Neuronal stem cell (in vitro differentiated cells): ENCODE measurements at regions not wholly inside any gene's neighbourhood (a gene's known extent, or its start where the extent isn't known, plus 50 kb on each side); places are given as distances from the start of the nearest gene placed in this dataset.

Source experiments
- DNase-seq: peaks from one replicate; pipeline ENCODE4 v3.0.0-alpha.2; 2013; ENCODE audit warnings: low spot score
- H2AFZ ChIP-seq: one replicate; pipeline ENCODE4 v1.6.1; 2013; ENCODE audit warnings: mild to moderate bottlenecking, low read length, inconsistent platforms
- H2AK5ac ChIP-seq: 2 replicates; pipeline ENCODE4 v1.6.1; 2013; ENCODE audit warnings: low read depth, mild to moderate bottlenecking, inconsistent platforms, low read length, moderate library complexity, mixed read lengths
- H2BK120ac ChIP-seq: 2 replicates; pipeline ENCODE4 v1.6.1; 2013; ENCODE audit warnings: low read depth, mild to moderate bottlenecking, inconsistent platforms, low read length, moderate library complexity, mixed read lengths
- H2BK12ac ChIP-seq: one replicate; pipeline ENCODE4 v1.6.1; 2013; ENCODE audit warnings: low read length, inconsistent platforms
- H2BK15ac ChIP-seq: 2 replicates; pipeline ENCODE4 v1.6.1; 2013; ENCODE audit warnings: mild to moderate bottlenecking, low read length, inconsistent platforms, mixed read lengths
- H2BK5ac ChIP-seq: one replicate; pipeline ENCODE4 v1.6.1; 2013; ENCODE audit warnings: inconsistent platforms, mild to moderate bottlenecking, low read length, moderate library complexity
- H3K14ac ChIP-seq: one replicate; pipeline ENCODE4 v1.6.1; 2013; ENCODE audit warnings: low read length, inconsistent platforms
- H3K18ac ChIP-seq: 2 replicates; pipeline ENCODE4 v1.6.1; 2013; ENCODE audit warnings: low read length, inconsistent platforms
- H3K23ac ChIP-seq: 2 replicates; pipeline ENCODE4 v1.6.1; 2013; ENCODE audit warnings: low read depth, mild to moderate bottlenecking, mixed read lengths, low read length, inconsistent platforms; ENCODE audit not compliant: poor library complexity
- H3K27ac ChIP-seq: replicated peaks from 3 replicates; pipeline ENCODE4 v1.5.1; 2013; ENCODE audit warnings: low read length, inconsistent platforms
- H3K27me3 ChIP-seq, 3 experiments: 2 replicates each; pipeline ENCODE4 v1.6.1; 2013; ENCODE audit warnings: low read length in 3 of 3, mild to moderate bottlenecking in 2 of 3, inconsistent platforms in 1 of 3, low read depth in 1 of 3, mixed read lengths in 1 of 3, moderate library complexity in 1 of 3; ENCODE audit not compliant: control insufficient read depth in 3 of 3, insufficient read depth in 3 of 3
- H3K36me3 ChIP-seq, 2 donors: replicated peaks in 1 of 2; 2 replicates each; pipeline ENCODE4 v1.6.1; 2013; ENCODE audit warnings: low read length in 2 of 2; ENCODE audit not compliant: control insufficient read depth in 2 of 2, insufficient read depth in 2 of 2
- H3K4ac ChIP-seq: 2 replicates; pipeline ENCODE4 v1.6.1; 2013; ENCODE audit warnings: inconsistent platforms, mild to moderate bottlenecking, low read length, moderate library complexity
- H3K4me1 ChIP-seq, 2 donors: 1 replicate in 1 of 2; 2 replicates in 1 of 2; pipeline ENCODE4 v1.6.1; 2013; ENCODE audit warnings: low read length in 2 of 2, low read depth in 1 of 2; ENCODE audit not compliant: control insufficient read depth in 2 of 2, insufficient read depth in 1 of 2
- H3K4me2 ChIP-seq: one replicate; pipeline ENCODE4 v1.6.1; 2013; ENCODE audit warnings: mild to moderate bottlenecking, low read length, inconsistent platforms; ENCODE audit not compliant: insufficient read depth, poor library complexity, severe bottlenecking
- H3K4me3 ChIP-seq, 2 donors: 2 replicates each; pipeline ENCODE4 v1.5.1; 2013; ENCODE audit warnings: low read length in 2 of 2, mild to moderate bottlenecking in 2 of 2, inconsistent platforms in 1 of 2, moderate library complexity in 1 of 2
- H3K79me1 ChIP-seq: one replicate; pipeline ENCODE4 v1.6.1; 2013; ENCODE audit warnings: low read depth, mild to moderate bottlenecking, inconsistent platforms, low read length, moderate library complexity
- H3K9ac ChIP-seq: one replicate; pipeline ENCODE4 v1.6.1; 2013; ENCODE audit warnings: mild to moderate bottlenecking, low read depth, low read length, inconsistent platforms; ENCODE audit not compliant: poor library complexity
- H3K9me3 ChIP-seq, 2 donors: replicated peaks in 1 of 2; 2 replicates each; pipeline versions ENCODE3 to v1.6.1; 2013; ENCODE audit warnings: low read length in 2 of 2, mild to moderate bottlenecking in 2 of 2, inconsistent platforms in 1 of 2, low read depth in 1 of 2, mixed read lengths in 1 of 2, moderate library complexity in 1 of 2; ENCODE audit not compliant: control insufficient read depth in 2 of 2, insufficient read depth in 1 of 2
- H4K8ac ChIP-seq: one replicate; pipeline ENCODE4 v1.6.1; 2013; ENCODE audit warnings: low read depth, mild to moderate bottlenecking, inconsistent platforms, low read length, moderate library complexity
- H4K91ac ChIP-seq: one replicate; pipeline ENCODE4 v1.6.1; 2013; ENCODE audit warnings: low read length, low read depth, mild to moderate bottlenecking, inconsistent platforms; ENCODE audit not compliant: poor library complexity
- WGBS, 2 donors: extraction: QIAGEN DNeasy Blood & Tissue Kit; methylation state at CpG; one replicate each; pipeline ENCODE4 v1.1.7; 2013; ENCODE audit warnings: missing lambda C conversion rate in 2 of 2, mixed read lengths in 1 of 2; ENCODE audit not compliant: insufficient read length in 2 of 2, insufficient replicate concordance in 1 of 2; ENCODE audit errors: extremely low coverage in 2 of 2; 5-methylcytosine and 5-hydroxymethylcytosine counted together

DNA sequence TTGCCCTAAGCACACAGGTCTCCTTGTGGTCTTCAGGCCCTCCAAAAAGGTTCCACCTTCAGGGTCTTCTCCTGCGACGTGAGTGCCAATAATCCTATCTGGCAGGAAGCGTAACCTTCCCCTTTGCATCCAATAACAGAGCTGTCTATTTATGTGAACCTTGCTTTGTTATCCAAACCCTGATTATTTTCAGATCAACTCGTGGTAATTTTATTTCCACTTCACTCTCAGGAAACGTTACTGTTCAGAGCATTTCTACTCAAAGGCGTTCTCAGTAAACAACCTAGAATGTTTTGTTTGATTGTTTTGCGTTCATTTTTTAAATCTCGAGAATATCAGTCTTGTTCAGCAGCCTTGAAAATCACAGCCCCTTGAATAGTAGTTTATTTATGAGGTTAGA, 232.3 kb upstream of the KLF6 start:
- no CpG with 5 or more reads among the region's 8 CpGs for WGBS, 2 donors
- Histone ChIP-seq H3K18ac (no peak overlapping the region), H4K91ac (no peak overlapping the region), H3K27ac (no peak overlapping the region), H3K23ac (no peak overlapping the region), H2BK12ac (no peak overlapping the region), H3K36me3 (no peaks in the 10 kb centered on the region), H2BK120ac (no peak overlapping the region), H3K4me3 (no peak overlapping the region), H3K27me3 (no peaks in the 10 kb centered on the region), H3K4me2 (no peak overlapping the region), H2BK15ac (no peak overlapping the region), H3K4ac (no peak overlapping the region), H2BK5ac (no peak overlapping the region), H3K9me3 (no peaks in the 10 kb centered on the region), H3K14ac (no peak overlapping the region), H2AFZ (no peak overlapping the region), H2AK5ac (no peak overlapping the region), H3K79me1 (no peaks in the 10 kb centered on the region), H4K8ac (no peak overlapping the region), H3K9ac (no peak overlapping the region), H3K4me1 (no peaks in the 10 kb centered on the region)
- DNase-seq: no peak

- H2BK5ac ChIP-seq: no peak overlapping the region
- H3K79me1 ChIP-seq: no peaks in the 10 kb centered on the region
- no peak overlapping the region for H3K27ac ChIP-seq
- H2AK5ac ChIP-seq: no peak overlapping the region
- no peaks in the 10 kb centered on the region for H3K9me3 ChIP-seq
- H3K4me3 ChIP-seq: no peak overlapping the region
- H3K36me3 ChIP-seq: no peaks in the 10 kb centered on the region
- no peak overlapping the region for H4K91ac ChIP-seq
- no peaks in the 10 kb centered on the region for H3K27me3 ChIP-seq
- H2BK12ac ChIP-seq: no peak overlapping the region
- no peak overlapping the region for H3K4me2 ChIP-seq
- no peak overlapping the region for H2BK120ac ChIP-seq
- no peak for DNase-seq
- WGBS, 2 donors: no CpG with 5 or more reads among the region's 10 CpGs
- no peak overlapping the region for H3K4ac ChIP-seq
- H3K4me1 ChIP-seq: no peaks in the 10 kb centered on the region
- H3K9ac ChIP-seq: no peak overlapping the region
- H3K23ac ChIP-seq: no peak overlapping the region
- H2AFZ ChIP-seq: no peak overlapping the region
- no peak overlapping the region for H3K18ac ChIP-seq
- H4K8ac ChIP-seq: no peak overlapping the region
- H3K14ac ChIP-seq: no peak overlapping the region
- no peak overlapping the region for H2BK15ac ChIP-seq
Measured at GRCh38 chr10:4016214-4016740, 231.3 kb upstream of the KLF6 start.

DNA sequence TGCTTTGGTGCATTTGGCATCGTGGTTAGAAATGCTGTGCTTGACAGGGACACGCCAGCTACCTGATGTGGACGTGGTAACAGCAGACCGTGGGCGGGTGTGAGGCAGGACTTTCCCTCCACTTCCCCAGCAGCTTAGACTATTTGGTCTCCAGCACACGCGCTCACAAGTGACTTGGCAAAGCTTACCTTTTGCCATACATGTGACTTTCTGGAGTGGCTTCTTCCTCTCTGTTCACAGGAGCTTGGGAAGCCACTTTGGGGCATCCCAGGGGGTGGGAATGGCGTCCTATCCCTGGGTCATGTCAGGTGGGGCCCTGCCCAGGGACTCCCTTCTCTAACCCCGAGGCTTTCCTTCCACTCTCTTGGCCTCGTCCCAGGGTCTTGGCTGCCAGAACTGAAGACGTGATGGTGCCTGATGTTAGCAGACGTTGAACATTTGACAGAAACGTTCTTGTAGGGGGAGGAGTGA, 228.7 kb upstream of the KLF6 start:
- Histone ChIP-seq H3K4me1 (peaks cover 0 to 3% of the 10 kb centered on the region in 2 donors), H3K79me1 (no peaks in the 10 kb centered on the region), H2AK5ac (no peak overlapping the region), H4K91ac (no peak overlapping the region), H2AFZ (no peak overlapping the region), H4K8ac (no peak overlapping the region), H2BK12ac (no peak overlapping the region), H2BK120ac (no peak overlapping the region), H3K9me3 (no peaks in the 10 kb centered on the region), H3K36me3 (no peaks in the 10 kb centered on the region), H3K4me2 (no peak overlapping the region), H3K14ac (no peak overlapping the region), H3K4me3 (no peak overlapping the region), H3K9ac (no peak overlapping the region), H2BK15ac (no peak overlapping the region), H3K23ac (no peak overlapping the region), H3K4ac (no peak overlapping the region), H3K18ac (peak overlapping the region; percentile 81), H3K27me3 (no peaks in the 10 kb centered on the region), H2BK5ac (peak overlapping the region; percentile 49), H3K27ac (no peak overlapping the region)
- DNase-seq: no peak
- WGBS, 2 donors: no CpG with 5 or more reads among the region's 13 CpGs

- H3K9me3 ChIP-seq: no peaks in the 10 kb centered on the region
- peaks cover 0 to 3% of the 10 kb centered on the region in 2 donors for H3K4me1 ChIP-seq
- WGBS, 2 donors: no CpG with 5 or more reads among the region's 2 CpGs
Measured at GRCh38 chr10:4012848-4013247, 227.8 kb upstream of the KLF6 start.

More at GRCh38 chr10:4012848-4013247, 227.8 kb upstream of the KLF6 start:
- Histone ChIP-seq H2AK5ac (no peak overlapping the region), H3K9ac (no peak overlapping the region), H3K4me3 (no peak overlapping the region), H3K4me2 (no peak overlapping the region), H2BK12ac (no peak overlapping the region), H3K18ac (no peak overlapping the region), H3K14ac (no peak overlapping the region), H3K27me3 (no peaks in the 10 kb centered on the region), H3K36me3 (no peaks in the 10 kb centered on the region), H4K91ac (no peak overlapping the region), H3K79me1 (no peaks in the 10 kb centered on the region), H2BK120ac (no peak overlapping the region), H2BK5ac (no peak overlapping the region), H4K8ac (no peak overlapping the region), H2AFZ (no peak overlapping the region), H3K27ac (no peak overlapping the region), H3K4ac (no peak overlapping the region), H3K23ac (no peak overlapping the region), H2BK15ac (no peak overlapping the region)
- no peak for DNase-seq
